ENCODE measurements at regions not wholly inside any gene's neighbourhood (a gene's known extent, or its start where the extent isn't known, plus 50 kb on each side); places are given as distances from the start of the nearest gene placed in this dataset.

- TF ChIP-seq CHD7 (IDR thresholded peaks at IDR 0.05; ENCODE audit: insufficient replicate concordance, low read length) (no peak), SP4 (IDR thresholded peaks at IDR 0.05; ENCODE audit: low read length) (no peak), CHD2 (IDR thresholded peaks at IDR 0.05; ENCODE audit: low read length) (no peak), GABPA (IDR thresholded peaks at IDR 0.05; ENCODE audit: borderline replicate concordance, insufficient read depth, low read length) (no peak), JUND (IDR thresholded peaks at IDR 0.05; ENCODE audit: low read length) (no peak), SRF (IDR thresholded peaks at IDR 0.05; ENCODE audit: low read depth, low read length) (no peak), JUN (IDR thresholded peaks at IDR 0.05; ENCODE audit: low read depth, low read length) (no peak), RBBP5 (IDR thresholded peaks at IDR 0.05; ENCODE audit: borderline replicate concordance, low read depth, low read length) (no peak)
Observed at GRCh38 chr2:20141056-20141762, 83.7 kb downstream of the SDC1 start (continued).
